Loucy (cell line): ENCODE measurements at regions not wholly inside any gene's neighbourhood (a gene's known extent, or its start where the extent isn't known, plus 50 kb on each side); places are given as distances from the start of the nearest gene placed in this dataset.

ENCODE experiments used
- H2AFZ ChIP-seq: fragments of 200-600 bp; sonication (generic); 2 replicates; pipeline ENCODE4 v1.6.0; 2016; ENCODE audit warnings: antibody characterized with exemption, mild to moderate bottlenecking, low read length, moderate library complexity
- H3F3A ChIP-seq: fragments of 200-600 bp; 2 replicates; pipeline ENCODE4 v1.6.0; 2016; ENCODE audit warnings: antibody characterized with exemption, low read depth, mild to moderate bottlenecking
- H3K27me3 ChIP-seq: fragments of 200-600 bp; sonication (generic); 2 replicates; pipeline ENCODE4 v1.6.1; 2014; ENCODE audit warnings: low read length, mild to moderate bottlenecking; ENCODE audit not compliant: insufficient read depth, poor library complexity, severe bottlenecking
- H3K36me3 ChIP-seq: fragments of 200-600 bp; sonication (generic); 2 replicates; pipeline ENCODE4 v1.6.1; 2016; ENCODE audit warnings: low read length; ENCODE audit not compliant: insufficient read depth
- H3K4me1 ChIP-seq: fragments of 200-600 bp; sonication (generic); 2 replicates; pipeline ENCODE4 v1.5.1; 2014; ENCODE audit warnings: low read length, mild to moderate bottlenecking; ENCODE audit not compliant: insufficient read depth, poor library complexity, severe bottlenecking
- H3K4me2 ChIP-seq: fragments of 200-600 bp; sonication (generic); 2 replicates; pipeline ENCODE4 v1.6.0; 2014; ENCODE audit warnings: antibody characterized with exemption, low read length, low read depth, mild to moderate bottlenecking; ENCODE audit not compliant: poor library complexity, severe bottlenecking
- H3K4me3 ChIP-seq: fragments of 200-600 bp; sonication (generic); 2 replicates; pipeline ENCODE4 v1.5.1; 2014; ENCODE audit warnings: low read length, mild to moderate bottlenecking, mixed read lengths; ENCODE audit not compliant: poor library complexity, severe bottlenecking
- H3K79me2 ChIP-seq: fragments of 200-600 bp; sonication (generic); 2 replicates; pipeline ENCODE4 v1.6.1; 2014; ENCODE audit warnings: low read length; ENCODE audit not compliant: insufficient read depth
- H3K9ac ChIP-seq: fragments of 200-600 bp; sonication (generic); 2 replicates; pipeline ENCODE4 v1.6.0; 2014; ENCODE audit warnings: mild to moderate bottlenecking, low read depth, low read length, moderate library complexity; ENCODE audit not compliant: poor library complexity, severe bottlenecking
- H3K9me2 ChIP-seq: fragments of 200-600 bp; sonication (generic); replicated peaks from 2 replicates; pipeline ENCODE4 v1.6.1; 2016; ENCODE audit warnings: low read depth, low read length, mixed read lengths
- H3K9me3 ChIP-seq: fragments of 200-600 bp; sonication (generic); 2 replicates; pipeline ENCODE4 v1.6.1; 2014; ENCODE audit warnings: mild to moderate bottlenecking, antibody characterized with exemption, low read length, low read depth; ENCODE audit not compliant: insufficient read depth
- H4K20me1 ChIP-seq: fragments of 200-600 bp; sonication (generic); 2 replicates; pipeline ENCODE4 v1.6.0; 2014; ENCODE audit warnings: antibody characterized with exemption, low read length, mild to moderate bottlenecking; ENCODE audit not compliant: insufficient read depth, poor library complexity, severe bottlenecking
- EZH2phosphoT487 ChIP-seq: fragments of 200-600 bp; IDR thresholded peaks from 2 replicates; pipeline ENCODE4 v1.6.1; 2018; ENCODE audit warnings: antibody characterized with exemption, mild to moderate bottlenecking, moderate library complexity, borderline replicate concordance
- TF ChIP-seq, protein P1 (sequence below): fragments of 200-600 bp; sonication (generic); conservative IDR thresholded peaks from 2 replicates; pipeline ENCODE4 v1.5.1; 2014; ENCODE audit warnings: mild to moderate bottlenecking, antibody characterized with exemption, low read length

DNA sequence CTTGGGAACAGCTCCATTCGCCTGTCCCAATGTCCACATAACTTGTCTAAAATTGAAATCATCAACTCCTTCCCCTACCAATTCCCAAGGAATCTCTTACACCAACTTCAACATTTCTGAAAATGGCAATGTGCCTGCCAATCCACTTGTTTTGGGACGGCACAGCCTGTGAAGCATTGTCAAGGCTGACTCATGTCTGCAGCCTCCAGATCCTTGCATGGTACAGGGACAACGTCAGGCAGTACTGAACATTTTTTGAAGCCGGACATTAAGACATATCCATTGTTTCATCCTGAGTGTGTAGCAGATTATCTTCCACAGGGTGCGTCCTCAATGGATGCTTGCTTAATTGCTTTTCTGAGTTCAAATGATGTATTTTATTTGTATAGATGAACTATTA lies 794.1 kb downstream of the BCL11B start:
- no peaks in the 10 kb centered on the region for H3F3A ChIP-seq
- no peaks in the 10 kb centered on the region for H4K20me1 ChIP-seq
- no peaks in the 10 kb centered on the region for H3K9me3 ChIP-seq
- no peak overlapping the region for H3K4me2 ChIP-seq
- no peaks in the 10 kb centered on the region for H3K27me3 ChIP-seq
- no peak overlapping the region for H3K9ac ChIP-seq
- H3K79me2 ChIP-seq: no peaks in the 10 kb centered on the region
- no peaks in the 10 kb centered on the region for H3K9me2 ChIP-seq
- no peaks in the 10 kb centered on the region for H3K36me3 ChIP-seq
- H3K4me1 ChIP-seq: no peaks in the 10 kb centered on the region
- no peak overlapping the region for H3K4me3 ChIP-seq
- no peak for TF ChIP-seq EZH2phosphoT487
- TF ChIP-seq, protein P1, sequence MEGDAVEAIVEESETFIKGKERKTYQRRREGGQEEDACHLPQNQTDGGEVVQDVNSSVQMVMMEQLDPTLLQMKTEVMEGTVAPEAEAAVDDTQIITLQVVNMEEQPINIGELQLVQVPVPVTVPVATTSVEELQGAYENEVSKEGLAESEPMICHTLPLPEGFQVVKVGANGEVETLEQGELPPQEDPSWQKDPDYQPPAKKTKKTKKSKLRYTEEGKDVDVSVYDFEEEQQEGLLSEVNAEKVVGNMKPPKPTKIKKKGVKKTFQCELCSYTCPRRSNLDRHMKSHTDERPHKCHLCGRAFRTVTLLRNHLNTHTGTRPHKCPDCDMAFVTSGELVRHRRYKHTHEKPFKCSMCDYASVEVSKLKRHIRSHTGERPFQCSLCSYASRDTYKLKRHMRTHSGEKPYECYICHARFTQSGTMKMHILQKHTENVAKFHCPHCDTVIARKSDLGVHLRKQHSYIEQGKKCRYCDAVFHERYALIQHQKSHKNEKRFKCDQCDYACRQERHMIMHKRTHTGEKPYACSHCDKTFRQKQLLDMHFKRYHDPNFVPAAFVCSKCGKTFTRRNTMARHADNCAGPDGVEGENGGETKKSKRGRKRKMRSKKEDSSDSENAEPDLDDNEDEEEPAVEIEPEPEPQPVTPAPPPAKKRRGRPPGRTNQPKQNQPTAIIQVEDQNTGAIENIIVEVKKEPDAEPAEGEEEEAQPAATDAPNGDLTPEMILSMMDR: no peak
- no peak overlapping the region for H2AFZ ChIP-seq

DNA sequence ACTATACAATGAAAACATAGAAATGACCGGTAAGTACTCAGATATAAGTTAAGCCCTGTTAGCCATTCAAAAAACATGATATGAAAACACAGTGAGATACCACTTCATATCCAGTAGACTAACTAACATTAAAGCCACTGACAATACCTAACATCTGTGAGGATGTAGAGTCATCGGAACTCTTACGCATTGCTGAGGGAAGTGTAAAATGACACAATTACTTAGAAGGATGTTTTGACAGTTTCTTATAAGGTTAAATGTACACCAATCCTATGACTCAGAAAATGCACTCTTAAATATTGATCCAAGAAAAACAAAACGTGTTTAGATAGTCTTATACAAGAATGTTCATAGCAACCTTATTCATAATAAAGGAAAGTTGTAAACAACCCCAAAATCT lies 782.9 kb downstream of the BCL11B start:
- no peaks in the 10 kb centered on the region for H3F3A ChIP-seq
- no peak overlapping the region for H3K9ac ChIP-seq
- H3K4me2 ChIP-seq: no peak overlapping the region
- no peaks in the 10 kb centered on the region for H3K9me2 ChIP-seq
- H2AFZ ChIP-seq: no peak overlapping the region
- no peaks in the 10 kb centered on the region for H3K79me2 ChIP-seq
- no peaks in the 10 kb centered on the region for H3K36me3 ChIP-seq
- H3K4me1 ChIP-seq: no peaks in the 10 kb centered on the region
- no peak overlapping the region for H3K4me3 ChIP-seq
- H3K27me3 ChIP-seq: no peaks in the 10 kb centered on the region
- TF ChIP-seq, protein P1: no peak
- TF ChIP-seq EZH2phosphoT487: no peak
- no peaks in the 10 kb centered on the region for H4K20me1 ChIP-seq
- peaks cover 5% of the 10 kb centered on the region; the same call in 1 of the 2 replicates for H3K9me3 ChIP-seq

DNA sequence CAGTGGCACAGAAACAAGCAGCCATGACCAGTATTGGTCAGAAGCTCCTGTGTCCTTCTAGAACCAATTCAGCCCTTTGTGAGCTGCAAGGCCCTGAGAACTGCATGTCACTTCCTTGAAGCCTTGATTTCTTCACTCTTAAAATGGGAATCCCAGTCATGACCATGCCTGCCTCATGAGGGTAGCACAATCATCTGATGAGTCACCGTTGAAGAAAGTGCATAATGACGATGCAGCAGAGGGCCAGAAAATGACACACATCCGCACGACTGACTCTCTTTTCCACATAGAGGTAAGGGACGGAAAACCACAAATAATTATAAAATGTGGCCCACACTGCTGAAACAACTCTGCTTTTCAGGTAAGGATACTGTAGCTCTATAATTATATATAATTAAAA lies 777.4 kb downstream of the BCL11B start:
- H3K9me2 ChIP-seq: no peaks in the 10 kb centered on the region
- no peaks in the 10 kb centered on the region for H3K79me2 ChIP-seq
- no peak overlapping the region for H3K4me2 ChIP-seq
- H3F3A ChIP-seq: no peaks in the 10 kb centered on the region
- H3K9ac ChIP-seq: no peak overlapping the region
- no peaks in the 10 kb centered on the region for H3K27me3 ChIP-seq
- H4K20me1 ChIP-seq: no peaks in the 10 kb centered on the region
- no peaks in the 10 kb centered on the region for H3K9me3 ChIP-seq
- no peaks in the 10 kb centered on the region for H3K4me1 ChIP-seq
- no peaks in the 10 kb centered on the region for H3K36me3 ChIP-seq
- TF ChIP-seq EZH2phosphoT487: no peak
- TF ChIP-seq, protein P1: no peak
- no peak overlapping the region for H2AFZ ChIP-seq
- no peak overlapping the region for H3K4me3 ChIP-seq
